Hematopoietic multipotent progenitor cell treated with erythropoietin and hydrocortisone succinate and interleukin-3 and kit ligand, for 6 days (in vitro differentiated cells): ENCODE measurements at regions not wholly inside any gene's neighbourhood (a gene's known extent, or its start where the extent isn't known, plus 50 kb on each side); places are given as distances from the start of the nearest gene placed in this dataset.

ENCODE experiments used
- DNase-seq: peaks from one replicate; pipeline ENCODE4 v3.0.0-alpha.2; 2015

GRCh38 chr12:93136253-93137055 is 207.4 kb upstream of the EEA1 start:
- DNase-seq = peak; percentile 15

- DNase-seq = no peak
Observed at GRCh38 chr12:93137656-93138612, 208.8 kb upstream of the EEA1 start.

- peak; percentile 42 for DNase-seq
Observed at GRCh38 chr12:93139028-93139665, 210.1 kb upstream of the EEA1 start.

GRCh38 chr12:93140325-93140724 is 211.2 kb upstream of the EEA1 start:
- no peak for DNase-seq

GRCh38 chr12:93140801-93141200 is 211.7 kb upstream of the EEA1 start:
- DNase-seq = no peak

GRCh38 chr12:93142881-93143280 is 213.8 kb upstream of the EEA1 start:
- DNase-seq = no peak

- no peak for DNase-seq
Observed at GRCh38 chr12:93144109-93144508, 215.0 kb upstream of the EEA1 start.

GRCh38 chr12:93145086-93145485 is 216.0 kb upstream of the EEA1 start:
- DNase-seq = no peak

- DNase-seq = no peak
Observed at GRCh38 chr12:93146263-93146939, 217.3 kb upstream of the EEA1 start.

GRCh38 chr12:93146970-93147369 is 217.9 kb upstream of the EEA1 start:
- no peak for DNase-seq

- DNase-seq = no peak
Observed at GRCh38 chr12:93148412-93148811, 219.3 kb upstream of the EEA1 start.

GRCh38 chr12:93149229-93149628 is 220.1 kb upstream of the EEA1 start:
- no peak for DNase-seq

GRCh38 chr12:93151079-93151762 is 222.1 kb upstream of the EEA1 start:
- no peak for DNase-seq

- DNase-seq = no peak
Observed at GRCh38 chr12:93152617-93153016, 223.5 kb upstream of the EEA1 start.

- no peak for DNase-seq
Observed at GRCh38 chr12:93153321-93153720, 224.2 kb upstream of the EEA1 start.

GRCh38 chr12:93154096-93154728 is 223.5 kb upstream of the NUDT4 start:
- DNase-seq = no peak

GRCh38 chr12:93154753-93155480 is 222.8 kb upstream of the NUDT4 start:
- DNase-seq = peak; percentile 40

- no peak for DNase-seq
Observed at GRCh38 chr12:93156086-93156716, 221.5 kb upstream of the NUDT4 start.

- no peak for DNase-seq
Observed at GRCh38 chr12:93157279-93157678, 220.4 kb upstream of the NUDT4 start.

- no peak for DNase-seq
Observed at GRCh38 chr12:93158065-93158843, 219.5 kb upstream of the NUDT4 start.
